SK-N-SH treated with all-trans-retinoic acid at 6 μM for 48 hours (cell line): ENCODE measurements at regions not wholly inside any gene's neighbourhood (a gene's known extent, or its start where the extent isn't known, plus 50 kb on each side); places are given as distances from the start of the nearest gene placed in this dataset.

Source experiments
- CSDC2 ChIP-seq: fragments of 250-450 bp; sonication (Bioruptor Pico); IDR thresholded peaks from 2 replicates; pipeline ENCODE4 v1.5.0; 2020; ENCODE audit warnings: mild to moderate bottlenecking, moderate library complexity
- ISL1 ChIP-seq: fragments of 250-450 bp; sonication (Bioruptor Pico); IDR thresholded peaks from 2 replicates; pipeline ENCODE4 v2.1.2; 2022; ENCODE audit warnings: mild to moderate bottlenecking, moderate library complexity
- PPARA ChIP-seq: fragments of 250-450 bp; sonication (Bioruptor Pico); IDR thresholded peaks from 2 replicates; pipeline ENCODE4 v1.5.0; 2020; ENCODE audit warnings: mild to moderate bottlenecking, borderline replicate concordance
- SNAI2 ChIP-seq: fragments of 250-450 bp; sonication (Bioruptor Pico); IDR thresholded peaks from 2 replicates; pipeline ENCODE4 v1.5.0; 2020; ENCODE audit warnings: mild to moderate bottlenecking, moderate library complexity
- ZC3H10 ChIP-seq: fragments of 250-450 bp; sonication (Bioruptor Pico); IDR thresholded peaks from 2 replicates; pipeline ENCODE4 v1.5.1; 2021; ENCODE audit warnings: mild to moderate bottlenecking, moderate library complexity
- ZFP3 ChIP-seq: fragments of 250-450 bp; sonication (Bioruptor Pico); IDR thresholded peaks from 2 replicates; pipeline ENCODE4 v1.5.0; 2020; ENCODE audit warnings: mild to moderate bottlenecking, moderate library complexity
- ZFP30 ChIP-seq: fragments of 450-650 bp; formaldehyde crosslinking; IDR thresholded peaks from 2 replicates; pipeline ENCODE4 v1.5.0; 2022; ENCODE audit warnings: mild to moderate bottlenecking, moderate library complexity
- ZNF565 ChIP-seq: fragments of 450-650 bp; formaldehyde crosslinking; conservative IDR thresholded peaks from 2 replicates; pipeline ENCODE4 v1.5.0; 2020; ENCODE audit warnings: low read depth, mild to moderate bottlenecking, moderate library complexity
- ZNF8 ChIP-seq: fragments of 450-650 bp; formaldehyde crosslinking; IDR thresholded peaks from 2 replicates; pipeline ENCODE4 v1.5.0; 2020; ENCODE audit warnings: mild to moderate bottlenecking, moderate library complexity
- TF ChIP-seq, protein P1 (sequence below): fragments of 250-450 bp; sonication (Bioruptor Pico); IDR thresholded peaks from 2 replicates; pipeline ENCODE4 v1.8.0; 2020; ENCODE audit warnings: mild to moderate bottlenecking, moderate library complexity, borderline replicate concordance
- TF ChIP-seq, protein P2 (sequence below): fragments of 250-450 bp; sonication (Bioruptor Pico); IDR thresholded peaks from 2 replicates; pipeline ENCODE4 v1.5.1; 2020; ENCODE audit warnings: low read depth, mild to moderate bottlenecking, moderate library complexity
- TF ChIP-seq, protein P3 (sequence below): fragments of 250-450 bp; sonication (Bioruptor Pico); IDR thresholded peaks from 2 replicates; pipeline ENCODE4 v1.8.0; 2021; ENCODE audit warnings: low read depth, mild to moderate bottlenecking, moderate library complexity, borderline replicate concordance

DNA sequence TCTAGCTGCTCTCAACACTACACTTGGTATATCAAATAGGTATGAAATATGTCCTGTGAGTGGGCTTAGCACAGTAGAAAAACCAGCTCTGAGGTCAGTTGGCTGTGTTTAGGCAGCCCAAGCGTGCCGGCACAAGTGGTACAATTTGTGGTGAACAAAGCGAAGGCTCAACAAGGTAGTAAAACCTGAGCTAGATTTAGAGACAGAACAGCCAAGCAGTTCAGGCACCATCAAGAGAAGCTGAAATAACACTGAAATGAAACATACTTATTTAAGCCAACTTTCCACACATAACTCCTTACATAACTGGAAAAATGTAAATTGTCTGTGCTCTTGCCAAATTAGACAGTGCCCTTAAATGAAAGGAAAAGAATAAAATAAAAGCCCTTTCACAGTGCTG lies 596.8 kb upstream of the FBXO33 start:
- no peak for TF ChIP-seq ZFP30 (CRISPR knock-in tag)
- no peak for TF ChIP-seq ZNF8 (CRISPR knock-in tag)
- TF ChIP-seq PPARA (CRISPR knock-in tag), result no peak
- TF ChIP-seq ZFP3, result no peak
- TF ChIP-seq, protein P1, sequence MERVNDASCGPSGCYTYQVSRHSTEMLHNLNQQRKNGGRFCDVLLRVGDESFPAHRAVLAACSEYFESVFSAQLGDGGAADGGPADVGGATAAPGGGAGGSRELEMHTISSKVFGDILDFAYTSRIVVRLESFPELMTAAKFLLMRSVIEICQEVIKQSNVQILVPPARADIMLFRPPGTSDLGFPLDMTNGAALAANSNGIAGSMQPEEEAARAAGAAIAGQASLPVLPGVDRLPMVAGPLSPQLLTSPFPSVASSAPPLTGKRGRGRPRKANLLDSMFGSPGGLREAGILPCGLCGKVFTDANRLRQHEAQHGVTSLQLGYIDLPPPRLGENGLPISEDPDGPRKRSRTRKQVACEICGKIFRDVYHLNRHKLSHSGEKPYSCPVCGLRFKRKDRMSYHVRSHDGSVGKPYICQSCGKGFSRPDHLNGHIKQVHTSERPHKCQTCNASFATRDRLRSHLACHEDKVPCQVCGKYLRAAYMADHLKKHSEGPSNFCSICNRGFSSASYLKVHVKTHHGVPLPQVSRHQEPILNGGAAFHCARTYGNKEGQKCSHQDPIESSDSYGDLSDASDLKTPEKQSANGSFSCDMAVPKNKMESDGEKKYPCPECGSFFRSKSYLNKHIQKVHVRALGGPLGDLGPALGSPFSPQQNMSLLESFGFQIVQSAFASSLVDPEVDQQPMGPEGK (CRISPR knock-in tag), result no peak
- no peak for TF ChIP-seq CSDC2
- no peak for TF ChIP-seq ISL1 (CRISPR knock-in tag)
- TF ChIP-seq, protein P2, sequence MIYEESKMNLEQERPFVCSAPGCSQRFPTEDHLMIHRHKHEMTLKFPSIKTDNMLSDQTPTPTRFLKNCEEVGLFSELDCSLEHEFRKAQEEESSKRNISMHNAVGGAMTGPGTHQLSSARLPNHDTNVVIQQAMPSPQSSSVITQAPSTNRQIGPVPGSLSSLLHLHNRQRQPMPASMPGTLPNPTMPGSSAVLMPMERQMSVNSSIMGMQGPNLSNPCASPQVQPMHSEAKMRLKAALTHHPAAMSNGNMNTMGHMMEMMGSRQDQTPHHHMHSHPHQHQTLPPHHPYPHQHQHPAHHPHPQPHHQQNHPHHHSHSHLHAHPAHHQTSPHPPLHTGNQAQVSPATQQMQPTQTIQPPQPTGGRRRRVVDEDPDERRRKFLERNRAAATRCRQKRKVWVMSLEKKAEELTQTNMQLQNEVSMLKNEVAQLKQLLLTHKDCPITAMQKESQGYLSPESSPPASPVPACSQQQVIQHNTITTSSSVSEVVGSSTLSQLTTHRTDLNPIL, result no peak
- no peak for TF ChIP-seq ZC3H10
- TF ChIP-seq, protein P3, sequence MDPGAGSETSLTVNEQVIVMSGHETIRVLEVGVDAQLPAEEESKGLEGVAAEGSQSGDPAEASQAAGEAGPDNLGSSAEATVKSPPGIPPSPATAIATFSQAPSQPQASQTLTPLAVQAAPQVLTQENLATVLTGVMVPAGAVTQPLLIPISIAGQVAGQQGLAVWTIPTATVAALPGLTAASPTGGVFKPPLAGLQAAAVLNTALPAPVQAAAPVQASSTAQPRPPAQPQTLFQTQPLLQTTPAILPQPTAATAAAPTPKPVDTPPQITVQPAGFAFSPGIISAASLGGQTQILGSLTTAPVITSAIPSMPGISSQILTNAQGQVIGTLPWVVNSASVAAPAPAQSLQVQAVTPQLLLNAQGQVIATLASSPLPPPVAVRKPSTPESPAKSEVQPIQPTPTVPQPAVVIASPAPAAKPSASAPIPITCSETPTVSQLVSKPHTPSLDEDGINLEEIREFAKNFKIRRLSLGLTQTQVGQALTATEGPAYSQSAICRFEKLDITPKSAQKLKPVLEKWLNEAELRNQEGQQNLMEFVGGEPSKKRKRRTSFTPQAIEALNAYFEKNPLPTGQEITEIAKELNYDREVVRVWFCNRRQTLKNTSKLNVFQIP, result no peak
- no peak for TF ChIP-seq ZNF565
- TF ChIP-seq SNAI2 (CRISPR knock-in tag), result no peak
